SU-DHL-6 (cell line): ENCODE measurements at regions not wholly inside any gene's neighbourhood (a gene's known extent, or its start where the extent isn't known, plus 50 kb on each side); places are given as distances from the start of the nearest gene placed in this dataset.

Experiments used
- H2AFZ ChIP-seq: fragments of 200-600 bp; sonication (generic); 2 replicates; pipeline ENCODE4 v1.6.1; 2014; ENCODE audit warnings: low read depth, mild to moderate bottlenecking, moderate library complexity, mixed read lengths, antibody characterized with exemption, low read length; ENCODE audit not compliant: severe bottlenecking
- H3F3A ChIP-seq: fragments of 200-600 bp; shearing (Covaris generic); 2 replicates; pipeline ENCODE4 v1.6.0; 2016; ENCODE audit warnings: antibody characterized with exemption, mild to moderate bottlenecking; ENCODE audit not compliant: insufficient read depth
- H3K27ac ChIP-seq: fragments of 200-600 bp; sonication (generic); 2 replicates; pipeline ENCODE4 v1.5.1; 2016; ENCODE audit warnings: low read depth, mild to moderate bottlenecking, low read length, moderate library complexity, mixed read lengths
- H3K27me3 ChIP-seq: fragments of 200-600 bp; sonication (generic), shearing (Covaris generic); 2 replicates; pipeline ENCODE4 v1.6.0; 2014; ENCODE audit warnings: mild to moderate bottlenecking, low read length
- H3K36me3 ChIP-seq: fragments of 200-600 bp; sonication (generic); 2 replicates; pipeline ENCODE4 v1.6.1; 2014; ENCODE audit warnings: mild to moderate bottlenecking, low read length, mixed read lengths
- H3K4me2 ChIP-seq: fragments of 300-600, 200-600 bp; shearing (Covaris generic), sonication (generic); 2 replicates; pipeline ENCODE4 v1.6.0; 2014; ENCODE audit warnings: low read length, low read depth, mild to moderate bottlenecking; ENCODE audit not compliant: poor library complexity, severe bottlenecking
- H3K4me3 ChIP-seq: fragments of 200-600 bp; sonication (generic); 2 replicates; pipeline ENCODE4 v1.5.1; 2014; ENCODE audit warnings: antibody characterized with exemption, low read length, mild to moderate bottlenecking, mixed read lengths; ENCODE audit not compliant: insufficient read depth, poor library complexity, severe bottlenecking
- H3K79me2 ChIP-seq: fragments of 200-600 bp; sonication (generic); 2 replicates; pipeline ENCODE4 v1.6.1; 2014; ENCODE audit warnings: mild to moderate bottlenecking, low read length, moderate library complexity; ENCODE audit not compliant: insufficient read depth
- H3K9ac ChIP-seq: fragments of 200-600 bp; sonication (generic); 2 replicates; pipeline ENCODE4 v1.7.0; 2014; ENCODE audit warnings: mild to moderate bottlenecking, low read length
- H3K9me2 ChIP-seq: fragments of 200-600 bp; sonication (generic); replicated peaks from 2 replicates; pipeline ENCODE4 v1.6.1; 2014; ENCODE audit warnings: low read length; ENCODE audit not compliant: insufficient read depth
- H3K9me3 ChIP-seq: fragments of 200-600 bp; sonication (generic); 2 replicates; pipeline ENCODE4 v1.6.1; 2014; ENCODE audit warnings: low read length, mixed read lengths; ENCODE audit not compliant: insufficient read depth
- H4K20me1 ChIP-seq: fragments of 200-600 bp; sonication (generic); 2 replicates; pipeline ENCODE4 v1.6.1; 2014; ENCODE audit warnings: low read depth, mild to moderate bottlenecking, antibody characterized with exemption, low read length, moderate library complexity, mixed read lengths
- EZH2phosphoT487 ChIP-seq: fragments of 200-600 bp; sonication (generic), shearing (Covaris generic); conservative IDR thresholded peaks from 2 replicates; pipeline ENCODE4 v1.6.1; 2018; ENCODE audit warnings: mild to moderate bottlenecking, antibody characterized with exemption, low read length, moderate library complexity, mixed read lengths
- TF ChIP-seq, protein P1 (sequence below): fragments of 200-600 bp; sonication (generic); IDR thresholded peaks from one replicate; pipeline ENCODE4 v1.5.1; 2017; ENCODE audit warnings: antibody characterized with exemption, mild to moderate bottlenecking, low read length, moderate library complexity; ENCODE audit not compliant: insufficient read depth, poor library complexity, severe bottlenecking

DNA sequence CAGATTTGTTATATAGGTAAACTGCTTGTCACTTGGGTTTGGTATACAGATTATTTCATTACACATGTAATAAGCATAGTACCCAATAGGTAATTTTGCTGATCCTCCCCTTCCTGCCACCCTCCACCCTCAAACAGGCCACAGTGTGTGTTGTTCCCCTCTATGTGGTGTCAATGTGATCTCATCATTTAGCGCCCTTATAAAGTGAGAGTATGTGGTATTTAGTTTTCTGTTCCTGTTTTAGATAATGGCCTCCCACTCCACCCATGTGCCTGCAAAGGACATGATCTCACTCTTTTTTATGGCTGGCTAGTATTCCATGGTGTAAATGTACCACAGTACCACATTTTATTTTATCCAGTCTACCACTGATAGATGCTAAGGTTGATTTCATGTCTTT lies 522.1 kb upstream of the LRRC7 start:
- no peak overlapping the region for H3K9ac ChIP-seq
- H2AFZ ChIP-seq: no peak overlapping the region
- H4K20me1 ChIP-seq: no peaks in the 10 kb centered on the region
- H3K79me2 ChIP-seq: no peaks in the 10 kb centered on the region
- no peak overlapping the region for H3K4me2 ChIP-seq
- no peaks in the 10 kb centered on the region for H3F3A ChIP-seq
- no peaks in the 10 kb centered on the region for H3K9me3 ChIP-seq
- no peak overlapping the region for H3K4me3 ChIP-seq
- TF ChIP-seq EZH2phosphoT487: no peak
- TF ChIP-seq, protein P1, sequence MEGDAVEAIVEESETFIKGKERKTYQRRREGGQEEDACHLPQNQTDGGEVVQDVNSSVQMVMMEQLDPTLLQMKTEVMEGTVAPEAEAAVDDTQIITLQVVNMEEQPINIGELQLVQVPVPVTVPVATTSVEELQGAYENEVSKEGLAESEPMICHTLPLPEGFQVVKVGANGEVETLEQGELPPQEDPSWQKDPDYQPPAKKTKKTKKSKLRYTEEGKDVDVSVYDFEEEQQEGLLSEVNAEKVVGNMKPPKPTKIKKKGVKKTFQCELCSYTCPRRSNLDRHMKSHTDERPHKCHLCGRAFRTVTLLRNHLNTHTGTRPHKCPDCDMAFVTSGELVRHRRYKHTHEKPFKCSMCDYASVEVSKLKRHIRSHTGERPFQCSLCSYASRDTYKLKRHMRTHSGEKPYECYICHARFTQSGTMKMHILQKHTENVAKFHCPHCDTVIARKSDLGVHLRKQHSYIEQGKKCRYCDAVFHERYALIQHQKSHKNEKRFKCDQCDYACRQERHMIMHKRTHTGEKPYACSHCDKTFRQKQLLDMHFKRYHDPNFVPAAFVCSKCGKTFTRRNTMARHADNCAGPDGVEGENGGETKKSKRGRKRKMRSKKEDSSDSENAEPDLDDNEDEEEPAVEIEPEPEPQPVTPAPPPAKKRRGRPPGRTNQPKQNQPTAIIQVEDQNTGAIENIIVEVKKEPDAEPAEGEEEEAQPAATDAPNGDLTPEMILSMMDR: no peak
- H3K9me2 ChIP-seq: no peaks in the 10 kb centered on the region
- H3K27me3 ChIP-seq: no peaks in the 10 kb centered on the region
- H3K27ac ChIP-seq: no peak overlapping the region
- no peaks in the 10 kb centered on the region for H3K36me3 ChIP-seq

DNA sequence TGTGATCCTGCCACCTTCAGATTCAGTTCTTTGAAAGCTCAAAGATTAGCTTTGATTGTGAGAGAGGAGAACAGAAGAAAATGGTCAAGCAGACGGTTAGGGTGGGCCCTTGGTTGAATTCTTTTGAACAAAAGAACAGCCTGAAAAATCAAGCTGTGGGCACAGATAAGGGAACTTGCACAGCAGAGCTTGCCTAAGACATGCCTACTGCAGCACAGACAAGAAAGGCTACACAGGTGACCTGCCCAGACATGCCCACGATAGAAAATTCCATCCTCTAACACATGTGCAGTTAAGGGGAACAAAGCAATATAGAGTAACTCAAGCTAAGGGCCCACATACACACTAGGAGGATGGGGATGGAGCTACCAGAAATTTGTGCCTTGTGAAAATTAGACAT lies 512.5 kb upstream of the LRRC7 start:
- Histone ChIP-seq H3K79me2 (no peaks in the 10 kb centered on the region), H4K20me1 (no peaks in the 10 kb centered on the region), H3K36me3 (no peaks in the 10 kb centered on the region), H3K9ac (no peak overlapping the region), H3K27me3 (no peaks in the 10 kb centered on the region), H3F3A (no peaks in the 10 kb centered on the region), H3K4me3 (no peak overlapping the region), H2AFZ (no peak overlapping the region), H3K9me3 (no peaks in the 10 kb centered on the region), H3K4me2 (no peak overlapping the region), H3K27ac (no peak overlapping the region), H3K9me2 (0 out of 2 replicates have a peak, but pooled peaks cover 6% of the 10 kb centered on the region)
- no peak for TF ChIP-seq EZH2phosphoT487
- TF ChIP-seq, protein P1: no peak

DNA sequence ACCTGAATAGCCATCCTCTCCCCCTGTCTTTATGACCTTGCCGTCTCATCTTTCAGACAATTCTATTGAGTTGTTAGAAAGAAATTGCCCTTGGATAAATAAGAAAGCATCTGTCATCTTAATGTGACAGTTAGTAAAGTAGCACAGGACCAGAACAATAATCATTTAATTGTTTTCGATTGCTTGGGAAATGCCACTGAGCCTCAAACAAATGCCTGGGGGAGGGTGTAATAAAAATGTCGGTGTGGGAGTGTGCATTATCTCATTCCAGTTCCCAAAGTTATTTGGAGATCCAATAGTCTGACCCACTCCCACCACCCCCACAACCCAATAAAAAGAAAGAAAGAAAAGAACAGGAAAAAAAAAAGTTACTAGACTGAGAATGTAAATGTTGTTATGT lies 509.3 kb upstream of the LRRC7 start:
- Histone ChIP-seq H3K4me3 (no peak overlapping the region), H3F3A (no peaks in the 10 kb centered on the region), H3K79me2 (no peaks in the 10 kb centered on the region), H3K9me3 (no peaks in the 10 kb centered on the region), H3K9ac (no peak overlapping the region), H4K20me1 (no peaks in the 10 kb centered on the region), H3K4me2 (no peak overlapping the region), H2AFZ (no peak overlapping the region), H3K27ac (no peak overlapping the region), H3K9me2 (0 out of 2 replicates have a peak, but pooled peaks cover 5% of the 10 kb centered on the region), H3K36me3 (no peaks in the 10 kb centered on the region), H3K27me3 (no peaks in the 10 kb centered on the region)
- TF ChIP-seq EZH2phosphoT487: no peak
- TF ChIP-seq, protein P1: no peak
